ENCODE measurements at regions not wholly inside any gene's neighbourhood (a gene's known extent, or its start where the extent isn't known, plus 50 kb on each side); places are given as distances from the start of the nearest gene placed in this dataset.

DNA sequence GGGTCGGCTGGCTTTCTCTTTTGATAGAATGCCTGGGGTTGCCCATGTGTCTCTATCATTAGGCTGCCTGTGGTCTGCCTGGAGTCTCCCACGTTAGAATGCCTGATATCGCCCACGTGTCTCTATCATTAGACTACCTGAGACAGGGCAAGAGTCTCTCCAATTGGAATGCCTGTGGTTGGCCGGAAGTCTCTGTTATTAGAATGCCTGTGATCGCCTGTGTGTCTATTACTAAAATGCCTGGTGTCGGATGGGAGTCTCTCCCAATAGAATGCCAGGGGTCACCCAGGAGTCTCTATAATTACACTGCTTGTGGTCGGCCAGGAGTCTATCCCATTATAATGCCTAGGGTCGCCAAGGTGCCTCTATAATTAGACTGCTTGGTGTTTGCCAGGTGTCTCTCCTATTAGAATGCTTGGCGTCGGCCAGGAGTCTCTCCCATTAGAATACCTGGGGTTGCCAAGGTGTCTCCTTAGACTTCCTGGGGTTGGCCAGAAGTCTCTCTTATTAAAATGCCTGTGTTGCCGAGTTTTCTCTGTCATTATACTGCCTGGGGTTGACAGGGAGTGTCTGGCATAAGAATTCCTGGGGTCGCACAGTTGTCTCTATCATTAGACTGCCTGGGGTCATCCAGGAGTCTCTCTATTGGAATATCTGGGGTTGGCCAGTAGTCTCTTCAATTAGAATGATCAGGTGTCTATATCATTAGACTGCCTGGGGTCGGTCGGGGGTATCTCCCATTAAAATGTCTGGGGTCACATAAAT is 2272.8 kb downstream of the TP53TG3F start:
- DNase-seq (ENCODE audit: low read depth) = no peak

DNA sequence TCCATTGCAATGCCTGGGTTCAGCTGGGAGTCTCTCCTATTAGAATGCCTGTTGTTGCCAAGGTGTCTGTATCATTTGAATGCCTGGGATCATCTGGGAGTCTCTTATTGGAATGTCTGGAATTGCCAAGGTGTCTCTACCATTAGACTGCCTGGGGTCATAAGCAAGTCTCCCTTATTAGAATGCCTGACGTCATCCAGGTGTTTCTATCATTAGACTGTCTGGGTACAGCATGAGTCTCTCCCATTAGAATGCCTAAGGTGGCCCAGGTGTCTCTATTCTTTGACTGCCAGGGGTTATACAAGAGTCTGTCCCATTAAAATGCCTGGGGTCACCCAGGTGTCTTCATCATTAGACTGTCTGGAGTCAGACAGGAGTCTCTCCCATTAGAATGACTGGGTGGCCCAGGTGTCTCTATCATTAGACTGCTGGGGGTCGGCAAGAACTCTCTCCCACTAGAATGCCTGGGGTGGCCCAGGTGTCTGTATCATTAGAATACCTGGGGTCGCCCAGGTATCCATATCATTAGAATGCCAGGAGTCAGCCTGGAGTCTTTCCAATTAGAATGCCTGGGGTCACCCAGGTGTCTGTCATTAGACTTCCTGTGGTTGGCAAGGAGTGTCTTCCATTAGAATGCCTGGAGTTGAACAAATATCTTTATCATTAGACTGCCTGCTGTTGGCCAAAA is 2274.0 kb downstream of the TP53TG3F start:
- no peak for DNase-seq (ENCODE audit: low read depth)

DNA sequence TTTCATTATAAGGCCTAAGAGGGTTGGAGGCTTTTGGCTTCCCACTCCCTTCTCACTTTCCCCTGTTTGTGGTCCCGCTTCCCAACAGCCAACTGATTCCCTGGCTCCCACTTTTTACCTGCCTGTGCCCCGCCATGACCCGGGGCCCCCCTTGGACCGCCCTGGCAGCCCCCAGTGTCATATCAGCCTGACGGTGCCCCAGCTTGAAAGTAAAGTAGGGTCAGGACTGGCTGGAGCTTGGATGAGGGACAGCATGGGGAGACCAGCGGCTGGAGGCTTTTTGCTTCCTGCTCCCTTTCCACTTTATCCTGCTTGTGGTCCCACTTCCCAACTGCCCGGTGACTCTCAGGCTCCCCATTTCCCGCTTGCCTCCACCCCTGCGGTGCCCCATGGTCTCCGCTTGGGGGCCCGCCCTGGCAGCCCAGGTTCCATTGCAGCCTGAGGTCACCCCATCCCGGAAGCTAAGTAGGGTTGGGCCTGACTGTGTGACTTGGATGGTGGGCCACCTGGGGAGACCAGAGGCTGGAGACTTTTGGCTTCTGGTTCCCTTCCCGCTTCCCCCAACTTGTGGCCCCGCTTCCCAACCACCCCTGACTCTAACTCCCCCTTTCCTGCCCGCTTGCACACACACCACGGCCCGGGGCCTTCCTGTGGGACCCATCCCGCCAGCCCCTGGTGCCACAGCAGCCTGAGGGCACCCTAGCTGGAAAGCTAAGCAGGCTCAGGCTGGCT is 2274.7 kb downstream of the TP53TG3F start:
- no peak for DNase-seq (ENCODE audit: low read depth)

DNA sequence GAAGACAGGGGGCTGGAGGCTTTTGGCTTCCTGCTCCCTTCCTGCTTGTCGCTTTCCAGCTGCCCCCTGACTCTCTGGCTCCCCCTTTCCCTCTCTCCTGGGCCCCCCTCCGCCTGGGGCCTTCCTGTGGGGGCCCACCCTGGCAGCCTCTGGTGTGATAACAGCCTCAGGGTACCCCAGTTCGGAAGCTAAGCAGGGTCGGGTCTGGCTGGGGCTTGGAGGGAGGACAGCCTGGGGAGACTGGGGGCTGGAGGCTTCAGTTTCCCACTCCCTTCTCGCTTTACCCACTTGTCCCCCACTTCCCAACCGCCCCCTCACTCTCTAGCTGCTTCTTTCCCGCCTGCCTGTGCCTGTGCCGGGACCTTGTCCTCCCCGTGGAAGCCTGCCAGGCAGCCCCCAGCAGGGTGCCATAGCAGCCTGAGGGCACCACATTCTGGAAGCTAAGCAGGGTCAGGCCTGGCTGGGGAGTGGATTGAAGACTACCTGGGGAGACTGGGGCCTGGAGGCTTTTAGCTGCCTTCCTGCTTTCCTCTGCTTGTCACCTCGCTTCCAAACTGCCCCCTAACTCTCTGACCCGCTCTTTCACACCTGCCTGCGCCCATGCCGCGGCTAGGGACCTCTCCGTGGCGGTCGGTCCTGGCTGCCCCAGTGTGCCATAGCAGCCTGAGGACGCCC is 2275.5 kb downstream of the TP53TG3F start:
- DNase-seq (ENCODE audit: low read depth) = no peak

DNA sequence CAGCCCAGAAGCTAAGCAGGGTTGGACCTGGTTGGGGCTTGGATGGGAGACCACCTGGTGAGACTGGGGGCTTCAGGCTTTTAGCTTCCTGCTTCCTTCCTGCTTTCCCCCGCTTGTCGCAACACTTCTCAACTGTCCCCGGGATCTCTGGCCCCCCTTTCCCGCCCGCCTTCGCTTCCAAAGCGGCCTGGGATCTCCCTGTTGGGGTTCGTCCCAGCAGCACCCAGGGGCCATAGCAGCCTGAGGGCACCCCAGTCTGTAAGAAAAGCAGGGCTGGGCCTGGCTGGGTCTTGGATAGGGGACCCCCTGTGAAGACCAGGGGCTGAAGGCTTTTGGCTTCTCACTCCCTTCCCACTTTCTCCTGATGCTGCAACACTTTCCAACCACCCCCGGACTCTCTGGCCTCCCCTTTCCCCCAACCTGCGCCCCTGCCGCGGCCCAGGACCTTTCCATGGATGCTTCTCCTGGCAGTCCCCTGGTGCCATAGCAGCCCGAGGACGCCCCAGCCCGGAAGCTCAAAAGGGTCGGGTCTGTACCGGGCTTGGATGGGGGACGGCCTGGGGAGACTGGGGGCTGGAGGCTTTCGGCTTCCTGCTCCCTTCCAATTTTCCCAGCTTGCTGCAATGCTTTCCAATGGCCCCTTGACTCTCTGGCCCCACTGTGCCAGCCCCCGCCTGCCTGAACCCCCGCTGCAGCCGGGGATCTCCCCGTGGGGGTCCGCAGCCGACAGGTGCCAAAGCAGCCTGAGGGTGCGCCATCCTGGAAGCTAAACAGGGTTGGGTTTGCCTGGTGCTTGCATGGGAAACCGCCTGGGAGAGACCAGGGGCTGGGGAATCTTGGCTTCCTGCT is 2276.2 kb downstream of the TP53TG3F start:
- DNase-seq (ENCODE audit: low read depth) = no peak

DNA sequence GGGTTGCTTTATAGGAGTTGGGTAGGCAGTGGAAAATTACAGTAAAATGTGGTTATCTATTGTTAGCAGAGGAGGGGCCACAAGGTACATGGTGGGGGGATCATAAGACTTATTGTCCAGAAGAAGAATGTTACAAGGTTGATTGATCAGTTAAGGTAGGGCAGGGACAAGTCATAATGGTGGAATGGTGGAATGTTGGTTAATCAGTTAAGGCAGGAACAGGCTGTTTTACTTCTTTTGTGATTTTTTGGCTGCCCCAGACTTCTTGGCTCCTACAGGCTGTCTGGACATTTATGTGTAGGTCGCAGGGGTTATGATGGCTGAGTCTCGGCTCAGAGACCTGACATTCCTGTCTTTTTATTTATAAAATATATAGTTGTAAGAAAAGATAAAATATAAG is 2277.1 kb downstream of the TP53TG3F start:
- DNase-seq (ENCODE audit: low read depth) = no peak

DNA sequence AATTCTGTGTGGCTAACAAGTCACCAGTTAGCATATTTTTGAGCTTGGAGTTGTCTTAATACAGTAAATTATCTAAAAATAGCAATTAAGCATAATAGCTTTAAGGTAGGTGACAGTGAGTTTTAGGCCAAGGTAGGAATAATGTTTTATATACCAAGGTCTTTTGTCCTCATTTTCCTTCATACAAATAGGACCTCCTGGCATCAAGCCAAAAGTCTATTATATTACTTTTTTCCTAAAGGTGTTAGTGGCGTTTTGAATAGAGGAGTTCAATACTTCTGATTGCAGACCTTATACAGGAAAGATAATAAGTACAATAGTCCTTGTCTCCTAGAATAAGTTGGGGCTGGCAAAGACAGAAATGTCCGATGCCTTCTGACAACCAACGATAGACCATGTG is 2277.7 kb downstream of the TP53TG3F start:
- DNase-seq (ENCODE audit: low read depth) = no peak

DNA sequence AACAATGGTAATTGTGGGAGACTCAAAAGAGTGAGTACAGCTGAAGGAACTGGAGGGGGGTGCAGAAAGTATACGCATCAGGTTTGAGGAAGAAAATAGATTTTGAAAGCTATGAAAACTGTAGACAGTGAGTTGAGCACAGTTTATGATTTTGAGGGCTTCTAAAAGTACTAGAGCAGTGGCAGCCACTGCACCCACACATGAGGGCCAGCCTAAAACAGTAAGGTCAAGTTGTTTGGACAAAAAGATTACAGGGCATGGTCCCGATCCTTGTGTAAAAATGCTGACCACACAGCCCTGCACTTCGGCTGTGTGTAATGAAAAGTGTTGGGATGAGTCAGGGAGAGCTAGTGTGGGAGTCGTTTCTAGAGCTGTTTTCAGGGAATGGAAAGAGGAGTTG is 2282.1 kb downstream of the TP53TG3F start:
- no peak for DNase-seq (ENCODE audit: low read depth)

DNA sequence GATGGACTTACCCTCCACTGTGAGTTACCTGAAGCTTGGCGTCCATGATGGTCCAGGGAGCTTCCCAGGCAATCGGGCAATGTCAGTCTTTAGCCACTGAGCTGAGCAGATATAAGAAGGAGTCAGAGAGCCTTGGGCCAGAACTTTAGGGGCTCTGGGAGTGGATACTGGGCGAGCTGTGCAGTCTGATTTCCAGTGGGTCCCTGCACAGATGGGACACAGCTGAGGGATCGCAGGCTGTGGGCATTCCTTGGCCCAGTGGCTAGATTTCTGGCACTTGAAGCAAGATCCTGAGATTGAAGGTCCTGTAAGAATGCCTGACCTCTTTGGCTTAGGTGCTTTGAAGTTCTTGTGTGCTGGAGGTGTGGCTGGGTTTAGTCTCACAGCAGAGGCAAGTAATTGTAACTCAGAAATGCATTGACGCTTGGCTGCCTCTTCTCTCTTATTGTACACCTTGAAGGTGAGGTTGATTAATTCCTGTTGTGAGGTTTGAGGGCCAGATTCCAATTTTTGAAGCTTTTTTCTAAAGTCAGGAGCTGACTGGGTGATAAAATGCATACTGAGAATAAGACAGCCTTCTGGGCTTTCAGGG is 2283.8 kb downstream of the TP53TG3F start:
- DNase-seq (ENCODE audit: low read depth) = no peak

DNA sequence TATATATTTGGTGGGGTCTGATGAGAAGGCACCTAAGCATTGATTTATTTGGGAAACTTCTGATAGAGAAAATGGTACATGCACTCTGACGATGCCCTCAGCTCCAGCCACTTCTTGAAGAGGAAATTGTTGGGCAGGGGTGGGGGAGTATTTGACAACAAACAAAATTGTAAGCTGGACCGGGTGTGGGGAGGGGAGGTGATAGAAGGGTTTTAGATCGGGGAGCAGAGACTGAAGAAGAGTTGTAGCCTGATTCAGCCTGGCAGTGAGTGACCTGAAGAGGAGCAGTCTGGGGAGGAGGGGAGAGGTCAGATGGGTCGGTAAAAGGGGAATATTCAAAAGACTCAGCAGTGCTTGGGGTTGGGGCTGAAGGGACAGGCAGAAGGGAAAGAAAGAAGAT is 2284.7 kb downstream of the TP53TG3F start:
- DNase-seq (ENCODE audit: low read depth) = no peak

DNA sequence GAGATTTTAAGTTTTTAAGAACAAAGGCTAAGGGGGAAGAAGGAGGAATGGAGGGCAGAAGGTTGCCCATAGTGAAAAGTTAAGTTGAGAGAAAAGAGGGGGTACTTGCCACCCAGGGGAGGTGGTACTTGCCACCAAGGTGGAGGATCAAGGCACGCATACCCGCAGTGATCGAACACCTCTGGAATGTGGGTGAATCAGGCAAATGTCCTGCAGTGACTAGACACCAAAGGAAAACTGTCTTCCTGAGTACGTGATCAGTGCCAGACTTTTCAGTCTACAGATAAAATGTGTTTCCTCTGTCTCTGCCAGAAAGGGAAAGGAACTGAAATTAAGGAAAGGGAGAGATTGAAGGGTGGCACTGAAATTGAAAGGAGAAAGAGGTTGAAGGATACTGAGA is 2285.3 kb downstream of the TP53TG3F start:
- DNase-seq (ENCODE audit: low read depth) = no peak

DNA sequence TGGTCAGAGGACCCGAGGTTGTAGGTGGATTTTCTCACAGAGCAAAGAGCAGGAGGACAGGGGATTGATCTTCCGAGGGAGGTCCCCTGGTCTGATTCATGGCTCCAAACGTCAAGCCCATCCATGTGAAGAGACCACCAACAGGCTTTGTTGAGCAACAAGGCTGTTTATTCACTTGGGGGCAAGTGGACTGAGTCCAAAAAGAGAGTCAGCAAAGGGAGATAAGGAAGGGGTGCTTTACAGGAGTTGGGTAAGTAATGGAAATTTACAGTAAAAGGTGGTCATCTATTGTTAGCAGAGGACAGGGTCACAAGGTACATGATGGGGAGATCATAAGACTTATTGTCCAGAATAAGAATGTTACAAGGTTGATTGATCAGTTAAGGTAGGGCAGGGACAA is 2285.8 kb downstream of the TP53TG3F start:
- no peak for DNase-seq (ENCODE audit: low read depth)

DNA sequence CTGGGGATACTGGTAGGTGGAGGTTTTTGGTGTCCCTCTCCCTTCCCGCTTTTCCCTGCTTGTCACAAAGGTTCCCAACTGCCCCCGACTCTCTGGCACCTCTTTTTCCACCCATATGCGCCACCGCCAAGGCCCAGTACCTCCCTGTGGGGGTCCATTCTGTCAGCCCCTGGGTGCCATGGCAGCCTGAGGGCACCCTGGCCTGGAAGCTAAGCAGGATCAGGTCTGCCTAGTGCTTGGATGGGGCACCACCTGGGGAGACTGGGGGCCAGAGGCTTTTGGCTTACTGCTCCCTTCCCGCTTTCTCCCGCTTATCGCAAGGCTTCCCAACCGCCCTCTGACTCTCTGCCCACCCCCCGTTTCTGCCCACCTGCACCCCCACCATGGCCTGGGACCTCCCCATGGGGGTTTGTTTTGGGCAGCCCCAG is 2286.4 kb downstream of the TP53TG3F start:
- DNase-seq (ENCODE audit: low read depth) = no peak

DNA sequence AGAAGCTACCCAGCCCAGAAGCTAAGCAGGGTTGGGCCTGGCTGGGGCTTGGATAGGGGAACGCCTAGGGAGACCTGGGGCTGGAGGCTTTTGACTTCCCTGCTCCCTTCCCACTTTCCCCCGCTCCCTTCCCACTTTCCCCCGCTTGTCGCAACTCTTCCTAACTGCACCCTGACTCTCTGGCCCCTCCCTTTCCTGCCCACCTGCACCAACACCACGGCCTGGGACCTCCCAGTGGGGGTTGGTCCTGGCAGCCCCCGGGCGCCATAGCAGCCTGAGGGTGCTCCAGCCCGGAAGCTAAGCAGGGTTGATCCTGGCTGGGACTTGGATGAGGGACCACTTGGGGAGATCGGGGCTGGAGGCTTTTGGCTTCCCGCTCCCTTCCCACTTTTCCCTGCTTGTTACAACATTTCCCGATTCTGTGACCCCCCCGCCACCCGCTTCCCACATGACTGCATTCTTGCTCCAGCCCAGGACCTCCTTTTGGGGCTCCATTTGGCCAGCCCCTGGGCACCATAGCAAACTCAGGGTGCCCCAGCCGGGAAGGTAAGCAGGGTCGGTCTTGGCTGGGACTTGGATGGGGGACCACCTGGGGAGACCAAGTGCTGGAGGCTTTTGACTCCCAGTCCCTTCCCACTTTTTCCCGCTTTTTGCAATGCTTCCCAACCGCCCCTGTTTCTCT is 2287.0 kb downstream of the TP53TG3F start:
- no peak for DNase-seq (ENCODE audit: low read depth)

DNA sequence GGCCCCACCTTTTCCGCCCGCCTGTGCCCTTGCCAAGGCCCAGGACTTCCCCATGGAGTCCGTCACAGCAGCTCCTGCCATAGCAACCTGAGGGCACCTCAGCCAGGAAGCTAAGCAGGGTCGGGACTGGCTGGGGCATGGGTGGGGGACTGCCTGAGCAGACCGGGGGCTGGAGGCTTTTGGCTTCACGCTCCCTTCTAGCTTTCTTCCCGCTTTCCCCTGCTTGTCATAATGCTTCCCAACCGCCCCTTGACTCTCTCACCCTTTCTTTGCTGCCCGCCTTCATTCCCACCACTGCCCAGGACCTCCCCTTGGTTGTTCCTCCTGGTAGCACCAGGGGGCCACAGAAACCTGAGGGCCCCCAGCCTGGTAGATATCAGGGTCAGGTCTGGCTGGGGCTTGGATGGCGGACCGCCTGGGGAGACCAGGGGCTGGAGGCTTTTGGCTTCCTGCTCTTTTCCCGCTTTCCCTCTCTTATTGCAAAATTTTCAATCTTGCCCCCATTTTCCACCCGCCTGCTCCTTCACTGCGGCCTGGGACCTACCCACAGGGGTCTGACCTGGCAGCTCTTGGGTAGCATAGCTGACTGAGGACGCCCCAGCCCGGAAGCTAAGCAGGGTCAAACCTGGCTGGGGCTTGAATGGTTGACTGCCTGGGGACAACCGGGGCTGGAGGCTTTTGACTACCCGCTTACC is 2287.7 kb downstream of the TP53TG3F start:
- no peak for DNase-seq (ENCODE audit: low read depth)

DNA sequence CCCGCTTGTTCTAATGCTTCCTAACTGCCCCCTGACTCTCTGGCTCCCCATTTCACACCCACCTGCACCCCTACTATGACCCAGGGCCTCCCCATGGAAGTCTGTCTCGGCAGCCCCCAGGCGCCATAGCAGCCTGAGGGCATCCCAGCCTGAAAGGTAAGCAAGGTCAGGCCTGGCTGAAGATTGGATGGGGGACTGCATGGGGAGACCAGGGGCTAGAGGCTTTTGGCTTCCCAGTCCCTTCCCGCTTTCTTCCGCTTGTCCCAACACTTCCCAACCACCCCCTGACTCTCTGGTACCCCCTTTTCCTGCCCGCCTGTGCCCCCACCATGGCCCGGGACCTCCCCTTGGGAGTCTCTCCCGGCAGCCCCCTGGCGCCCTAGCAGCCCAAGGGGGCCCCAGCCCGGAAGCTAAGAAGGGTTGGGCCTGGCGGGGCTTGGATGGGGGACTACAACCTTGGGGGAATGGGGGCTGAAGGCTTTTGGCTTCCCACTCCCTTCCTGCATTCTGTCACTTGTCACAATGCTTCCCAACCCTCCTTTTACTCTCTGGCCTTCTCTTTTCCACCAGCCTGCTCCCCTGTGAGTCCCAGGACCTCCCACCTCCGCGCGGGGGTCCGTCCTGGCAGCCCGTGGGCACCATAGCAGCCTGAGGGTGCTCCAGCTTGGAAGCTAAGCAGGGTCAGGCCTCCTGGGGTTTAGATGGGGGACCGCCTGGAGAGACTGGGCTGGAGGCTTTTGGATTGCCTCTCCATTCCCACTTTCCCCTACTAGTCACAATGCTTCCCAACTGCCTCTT is 2288.4 kb downstream of the TP53TG3F start:
- DNase-seq (ENCODE audit: low read depth) = no peak

DNA sequence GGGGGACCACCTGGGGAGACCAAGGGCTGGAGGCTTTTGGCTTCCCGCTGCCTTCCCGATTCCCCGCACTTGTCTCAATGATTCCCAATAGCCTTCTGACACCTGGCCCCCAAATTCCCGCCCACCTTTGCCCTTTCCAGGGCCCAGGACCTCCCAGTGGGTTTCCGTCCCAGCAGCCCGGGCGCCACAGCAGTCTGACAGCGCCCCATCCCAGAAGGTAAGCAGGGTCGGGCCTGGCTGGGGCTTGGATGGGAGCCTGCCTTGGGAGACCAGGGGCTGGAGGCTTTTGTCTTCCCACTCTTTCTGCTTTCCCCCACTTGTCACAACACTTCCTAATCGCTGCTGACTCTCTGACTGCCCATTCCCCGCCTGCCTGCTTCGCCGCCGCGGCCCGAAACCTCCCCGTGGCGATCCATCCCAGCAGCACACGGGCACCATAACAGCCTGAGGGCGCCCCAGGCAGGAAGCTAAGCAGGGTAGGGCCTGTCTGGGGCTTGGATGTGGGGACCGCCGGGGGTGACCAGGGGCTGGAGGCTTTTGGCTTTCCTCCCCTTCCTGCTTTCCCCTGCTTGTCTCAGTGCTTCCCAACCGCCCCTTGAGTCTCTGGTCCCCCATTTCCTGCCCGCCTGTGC is 2289.3 kb downstream of the TP53TG3F start:
- no peak for DNase-seq (ENCODE audit: low read depth)

DNA sequence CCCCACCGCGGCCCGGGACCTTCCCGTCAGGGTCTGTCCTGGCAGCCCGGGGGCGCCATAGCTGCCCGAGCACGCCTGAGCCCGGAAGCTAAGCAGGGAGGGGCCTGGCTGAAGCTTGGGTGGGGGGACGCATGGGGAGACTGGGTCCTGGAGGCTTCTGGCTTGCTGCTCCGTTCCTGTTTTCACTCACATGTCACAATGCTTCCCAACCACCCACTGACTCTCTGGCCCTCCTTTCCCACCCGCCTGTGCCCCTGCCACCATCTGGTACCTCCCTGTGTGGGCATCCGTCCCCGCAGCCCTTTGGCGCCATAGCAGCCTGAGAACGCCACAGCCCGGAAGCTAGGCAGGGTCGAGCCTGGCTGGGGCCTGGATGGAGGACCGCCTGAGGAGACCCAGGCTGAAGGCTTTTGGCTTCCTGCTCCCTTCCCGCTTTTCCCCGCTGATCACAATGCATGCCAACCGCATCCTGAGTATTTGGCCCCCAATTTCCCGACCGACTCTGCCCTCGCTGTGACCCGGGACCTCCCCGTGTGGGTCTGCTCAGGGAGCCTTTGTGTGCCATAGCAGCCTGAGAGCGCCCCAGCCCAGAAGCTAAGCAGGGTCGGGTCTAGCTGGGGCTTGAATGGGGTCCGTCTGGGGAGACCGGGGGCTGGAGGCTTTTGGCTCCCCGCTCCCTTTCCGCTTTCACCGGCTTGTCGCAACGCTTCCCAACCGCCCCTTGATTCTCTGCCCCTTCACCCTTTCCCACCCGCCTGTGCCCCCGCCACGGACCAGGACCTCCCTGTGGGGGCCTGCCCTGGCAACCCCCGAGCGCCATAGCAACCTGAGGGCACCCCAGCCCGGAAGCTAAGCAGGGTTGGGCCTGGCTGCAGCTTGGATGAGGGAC is 2290.1 kb downstream of the TP53TG3F start:
- no peak for DNase-seq (ENCODE audit: low read depth)
